MM.1S (cell line): ENCODE measurements at regions not wholly inside any gene's neighbourhood (a gene's known extent, or its start where the extent isn't known, plus 50 kb on each side); places are given as distances from the start of the nearest gene placed in this dataset.

Experiments
- CTCF ChIP-seq: fragments of 300-600 bp; sonication (generic); IDR thresholded peaks from 2 replicates; pipeline ENCODE4 v1.5.1; 2016; ENCODE audit warnings: antibody characterized with exemption, low read length, mixed read lengths
- EZH2 ChIP-seq: fragments of 300-600 bp; sonication (generic); optimal IDR thresholded peaks from 2 replicates; pipeline ENCODE3; 2017; ENCODE audit warnings: low read depth, mild to moderate bottlenecking, antibody characterized with exemption, low read length, mixed read lengths
- EZH2phosphoT487 ChIP-seq: fragments of 300-600 bp; sonication (generic); IDR thresholded peaks from 2 replicates; pipeline ENCODE4 v1.6.1; 2018; ENCODE audit warnings: antibody characterized with exemption, low read length

DNA sequence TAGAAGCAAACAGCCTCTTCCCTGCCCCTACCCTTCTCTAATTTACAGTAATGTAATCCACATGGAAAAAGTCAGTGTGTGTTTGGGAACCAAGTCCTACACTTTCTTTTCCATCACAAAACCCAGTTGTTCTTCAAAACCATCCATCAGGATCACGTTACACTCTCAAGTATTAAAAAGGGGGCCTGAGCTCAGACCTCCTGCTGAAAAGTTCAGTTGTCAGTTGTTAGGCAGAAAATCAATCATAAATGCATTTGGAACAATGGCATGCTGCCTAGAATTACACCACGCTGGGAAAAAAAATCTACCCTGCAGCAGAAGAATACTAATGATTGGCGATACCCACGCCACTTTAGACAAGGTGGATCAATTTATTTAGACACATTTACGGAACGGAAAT is 236.5 kb downstream of the PARM1 start:
- TF ChIP-seq CTCF (no peak), EZH2 (no peak), EZH2phosphoT487 (no peak)
